T-helper 2 cell treated with Interferon-gamma antibody and Interleukin-4, amounts not matched to agents 5 μg/mL and 100 μg/mL, for 36 hours (primary cell): ENCODE measurements at regions not wholly inside any gene's neighbourhood (a gene's known extent, or its start where the extent isn't known, plus 50 kb on each side); places are given as distances from the start of the nearest gene placed in this dataset.

Experiments
- DNase-seq: peaks from one replicate; pipeline ENCODE4 v3.0.0; 2021; ENCODE audit warnings: low spot score
- H3K27ac Mint-ChIP-seq: one replicate; pipeline ENCODE4 v1.8.0; 2021; ENCODE audit warnings: mild to moderate bottlenecking, mixed read lengths
- H3K27me3 Mint-ChIP-seq: one replicate; pipeline ENCODE4 v1.8.0; 2021; ENCODE audit warnings: low read depth, mixed read lengths
- H3K36me3 Mint-ChIP-seq: one replicate; pipeline ENCODE4 v1.8.0; 2021; ENCODE audit warnings: low read depth, mixed read lengths
- H3K4me1 Mint-ChIP-seq: one replicate; pipeline ENCODE4 v1.8.0; 2021; ENCODE audit warnings: low read depth, mixed read lengths
- H3K4me3 Mint-ChIP-seq: one replicate; pipeline ENCODE4 v1.8.0; 2022; ENCODE audit warnings: mild to moderate bottlenecking, moderate library complexity, mixed read lengths
- H3K9me3 Mint-ChIP-seq: one replicate; pipeline ENCODE4 v1.8.0; 2021; ENCODE audit warnings: mixed read lengths

DNA sequence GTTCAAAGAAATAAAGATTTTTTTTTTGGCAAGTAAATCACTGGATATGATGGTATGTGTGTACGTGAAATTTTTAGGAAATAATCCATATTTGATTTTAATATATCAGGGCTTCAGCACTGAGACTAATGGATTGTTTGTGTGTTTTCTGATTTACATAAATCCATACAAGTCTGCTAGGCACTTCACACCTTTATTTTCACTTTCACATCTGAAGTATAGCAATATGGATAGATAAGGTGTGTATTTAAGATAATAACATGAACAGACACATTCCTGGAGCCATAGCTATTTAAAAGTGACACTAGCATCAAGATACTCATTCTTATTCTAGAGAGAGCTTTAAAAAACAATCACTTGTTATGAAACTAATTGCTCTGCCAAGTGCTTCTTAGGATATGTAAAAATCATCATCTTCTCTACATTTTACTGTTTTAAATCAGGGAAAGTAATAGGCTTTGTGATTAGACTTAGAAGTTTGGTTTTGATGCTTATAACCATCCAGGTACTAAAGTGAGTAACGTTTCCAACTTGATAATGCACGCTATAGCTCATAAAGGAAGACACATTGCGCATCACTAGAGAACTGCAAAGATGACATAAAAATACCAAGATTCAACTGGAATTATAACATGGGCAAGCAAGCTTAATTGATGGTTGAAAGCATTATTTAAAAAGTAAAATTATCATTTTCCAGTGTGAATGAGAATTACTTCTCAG lies 208.9 kb downstream of the ZEB2 start:
- H3K27me3 Mint-ChIP-seq, result no peaks in the 10 kb centered on the region
- peaks cover 51% of the 10 kb centered on the region for H3K36me3 Mint-ChIP-seq
- no peak overlapping the region for H3K27ac Mint-ChIP-seq
- peaks cover 15% of the 10 kb centered on the region for H3K4me1 Mint-ChIP-seq
- DNase-seq, result no peak
- H3K4me3 Mint-ChIP-seq, result no peak overlapping the region
- H3K9me3 Mint-ChIP-seq, result peaks cover 42% of the 10 kb centered on the region

DNA sequence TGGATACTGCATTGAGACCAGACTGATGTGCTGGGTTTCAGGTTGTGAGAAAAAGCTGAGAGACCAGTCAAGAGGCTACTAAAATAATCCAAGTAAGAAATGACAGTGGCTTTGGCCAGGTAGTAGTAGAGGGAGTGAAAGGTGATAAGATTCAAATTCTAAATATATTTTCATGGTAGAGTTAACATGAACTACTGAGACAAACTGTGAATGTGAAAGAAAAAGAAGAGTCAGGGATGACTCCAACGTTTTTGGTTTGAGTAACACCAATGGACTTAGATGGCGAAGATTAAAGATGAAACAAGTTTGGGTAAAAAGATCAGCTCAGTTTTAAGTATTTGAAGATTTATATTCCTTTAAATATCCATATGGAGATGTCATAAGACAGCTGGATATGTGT lies 209.4 kb downstream of the ZEB2 start:
- H3K4me3 Mint-ChIP-seq, result no peak overlapping the region
- H3K9me3 Mint-ChIP-seq, result peaks cover 43% of the 10 kb centered on the region
- peaks cover 13% of the 10 kb centered on the region for H3K4me1 Mint-ChIP-seq
- no peaks in the 10 kb centered on the region for H3K27me3 Mint-ChIP-seq
- DNase-seq, result no peak
- peaks cover 47% of the 10 kb centered on the region for H3K36me3 Mint-ChIP-seq
- no peak overlapping the region for H3K27ac Mint-ChIP-seq

DNA sequence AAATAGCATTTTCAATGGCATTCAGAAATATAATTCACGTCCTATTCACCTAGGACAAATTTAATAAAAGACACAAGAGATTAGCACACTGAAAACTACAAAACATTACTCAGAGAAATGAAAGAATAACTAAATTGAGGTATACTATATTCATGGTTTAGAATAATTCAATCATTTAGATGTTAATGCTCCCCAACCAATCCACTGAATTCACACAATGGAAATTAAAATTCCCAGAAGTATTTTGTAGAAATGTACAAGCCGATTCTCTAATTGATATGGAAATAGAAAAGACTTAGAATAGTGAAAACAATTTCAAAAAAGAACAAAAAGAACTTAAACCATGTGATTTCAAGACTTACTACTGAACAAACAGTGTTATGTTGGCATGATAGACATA lies 212.2 kb downstream of the ZEB2 start:
- DNase-seq, result no peak
- no peak overlapping the region for H3K4me3 Mint-ChIP-seq
- H3K27me3 Mint-ChIP-seq, result no peaks in the 10 kb centered on the region
- peaks cover 40% of the 10 kb centered on the region for H3K9me3 Mint-ChIP-seq
- H3K4me1 Mint-ChIP-seq, result peaks cover 19% of the 10 kb centered on the region
- H3K27ac Mint-ChIP-seq, result no peak overlapping the region
- peaks cover 42% of the 10 kb centered on the region for H3K36me3 Mint-ChIP-seq

DNA sequence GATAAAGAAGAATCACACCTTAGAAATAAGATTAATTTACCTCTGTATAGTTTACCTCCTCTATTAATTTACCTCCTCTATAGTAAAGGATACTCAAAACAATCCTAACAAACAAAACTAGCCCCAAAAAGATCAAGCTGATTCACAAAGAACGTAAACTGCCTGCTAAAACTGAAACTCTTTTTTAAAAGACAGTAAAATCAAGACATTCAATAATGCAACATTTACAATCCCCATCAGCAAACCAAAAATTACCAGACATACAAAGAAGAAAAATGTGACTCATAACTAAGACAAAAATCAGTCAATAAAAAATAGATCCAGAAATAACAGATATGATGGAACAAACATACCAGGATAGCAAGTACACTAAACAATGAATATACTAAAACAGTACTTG lies 215.7 kb downstream of the ZEB2 start:
- Mint-ChIP-seq H3K4me1 (peaks cover 7% of the 10 kb centered on the region), H3K27me3 (no peaks in the 10 kb centered on the region), H3K36me3 (peaks cover 22% of the 10 kb centered on the region), H3K4me3 (no peak overlapping the region), H3K27ac (no peak overlapping the region), H3K9me3 (peaks cover 26% of the 10 kb centered on the region)
- no peak for DNase-seq

DNA sequence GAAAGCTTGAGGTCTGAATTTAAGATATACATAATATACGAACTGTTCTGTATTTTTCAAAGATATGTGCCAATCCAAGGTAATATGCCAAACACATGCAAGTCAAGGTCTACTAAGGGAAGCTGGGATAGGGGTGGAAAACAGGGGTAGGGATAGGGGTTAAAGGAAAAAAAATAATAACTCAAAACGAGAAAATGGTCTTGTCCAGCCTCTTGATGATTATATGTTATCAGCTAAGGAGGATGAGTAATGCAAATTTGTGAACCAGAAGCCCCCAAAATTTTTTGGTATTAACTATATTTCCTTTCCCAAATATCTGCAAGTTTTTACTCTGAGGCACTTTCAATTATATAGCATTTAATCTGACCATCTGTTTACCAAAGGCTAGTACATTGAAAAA lies 219.3 kb downstream of the ZEB2 start:
- Mint-ChIP-seq H3K27me3 (no peaks in the 10 kb centered on the region), H3K4me1 (peaks cover 7% of the 10 kb centered on the region), H3K9me3 (peaks cover 19% of the 10 kb centered on the region), H3K27ac (no peak overlapping the region), H3K4me3 (no peak overlapping the region), H3K36me3 (peaks cover 20% of the 10 kb centered on the region)
- no peak for DNase-seq

DNA sequence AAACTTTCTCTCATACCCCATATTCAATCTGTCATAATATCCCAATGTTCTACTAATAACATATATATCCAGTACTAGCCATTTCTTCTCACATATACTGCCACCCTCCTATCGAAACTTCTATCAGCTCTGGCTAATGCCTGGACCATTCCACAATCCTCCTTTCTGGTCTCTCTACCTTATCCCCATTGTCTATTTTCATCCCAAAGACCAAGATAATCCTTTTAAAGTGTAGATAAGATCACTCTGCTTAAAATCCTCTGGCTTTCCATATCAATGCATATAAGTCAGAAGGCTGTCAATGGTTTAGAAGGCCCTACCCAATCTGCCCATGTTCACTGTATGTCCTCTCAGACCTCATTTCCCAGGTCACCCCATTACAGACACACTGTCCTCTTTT lies 229.6 kb downstream of the ZEB2 start:
- Mint-ChIP-seq H3K4me1 (no peaks in the 10 kb centered on the region), H3K4me3 (no peak overlapping the region), H3K36me3 (peaks cover 21% of the 10 kb centered on the region), H3K9me3 (peaks cover 20% of the 10 kb centered on the region), H3K27ac (no peak overlapping the region), H3K27me3 (no peaks in the 10 kb centered on the region)
- no peak for DNase-seq

DNA sequence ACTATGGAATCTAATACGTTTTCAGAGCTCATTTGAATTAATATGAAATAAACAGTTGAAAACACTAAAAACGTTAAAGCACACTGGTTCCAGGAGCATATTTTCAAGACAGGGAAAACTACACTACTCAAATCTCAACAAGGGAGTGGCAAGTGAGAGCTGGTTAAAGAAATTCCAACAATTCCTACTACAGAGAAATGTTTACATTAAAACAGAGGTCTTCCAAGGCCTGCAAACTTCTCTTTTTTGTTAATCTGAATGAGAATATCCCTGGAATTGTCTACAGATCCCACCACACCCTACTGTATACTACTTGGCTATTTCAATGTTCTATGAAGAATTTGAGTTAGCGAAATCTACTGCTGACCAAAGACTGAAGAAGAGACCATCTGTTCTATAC lies 231.5 kb downstream of the ZEB2 start:
- H3K27me3 Mint-ChIP-seq, result no peaks in the 10 kb centered on the region
- no peak overlapping the region for H3K4me3 Mint-ChIP-seq
- no peaks in the 10 kb centered on the region for H3K4me1 Mint-ChIP-seq
- H3K36me3 Mint-ChIP-seq, result peaks cover 18% of the 10 kb centered on the region
- peaks cover 20% of the 10 kb centered on the region for H3K9me3 Mint-ChIP-seq
- H3K27ac Mint-ChIP-seq, result no peak overlapping the region
- DNase-seq, result no peak

DNA sequence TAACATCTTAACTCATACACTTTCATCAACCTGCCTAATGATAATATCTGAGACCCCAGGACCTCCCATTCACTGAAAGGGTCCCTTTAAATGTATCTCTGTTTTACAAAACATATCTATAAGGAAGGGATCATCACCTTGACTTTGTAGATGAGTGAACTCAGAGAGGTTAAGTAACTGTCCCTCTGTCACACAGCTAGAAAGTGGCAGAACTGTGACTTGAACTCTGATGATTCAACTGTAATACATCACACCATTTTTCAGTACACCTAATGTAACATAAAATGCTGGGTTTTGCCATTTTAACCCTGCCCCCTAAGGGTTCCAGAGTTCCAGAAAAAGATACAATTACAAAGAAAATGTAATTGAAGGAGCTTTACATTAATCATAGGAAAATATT lies 234.6 kb downstream of the ZEB2 start:
- no peaks in the 10 kb centered on the region for H3K27me3 Mint-ChIP-seq
- no peak overlapping the region for H3K27ac Mint-ChIP-seq
- peaks cover 10% of the 10 kb centered on the region for H3K36me3 Mint-ChIP-seq
- DNase-seq, result no peak
- H3K4me3 Mint-ChIP-seq, result no peak overlapping the region
- peaks cover 4% of the 10 kb centered on the region for H3K4me1 Mint-ChIP-seq
- peaks cover 7% of the 10 kb centered on the region for H3K9me3 Mint-ChIP-seq

DNA sequence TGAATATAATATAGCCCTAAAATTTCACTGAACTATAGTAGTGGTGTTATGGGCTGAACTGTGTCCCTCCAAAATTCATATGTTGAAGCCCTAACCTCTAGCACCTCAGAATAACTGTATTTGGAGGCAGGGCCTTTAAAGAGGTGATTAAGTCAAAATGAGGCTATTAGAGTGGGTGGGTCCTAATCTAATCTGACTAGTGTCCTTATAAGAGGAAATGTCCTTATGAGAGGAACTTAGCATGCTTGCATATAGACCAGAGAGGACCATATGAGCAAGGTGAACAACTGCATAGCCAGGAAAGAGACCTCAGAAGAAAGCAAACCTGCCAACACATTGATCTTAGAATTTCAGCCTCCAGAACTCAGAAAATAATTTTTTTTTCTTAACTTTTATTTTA lies 238.4 kb downstream of the ZEB2 start:
- Mint-ChIP-seq H3K4me1 (peaks cover 27% of the 10 kb centered on the region), H3K27ac (no peak overlapping the region), H3K4me3 (no peak overlapping the region), H3K9me3 (no peaks in the 10 kb centered on the region), H3K36me3 (no peaks in the 10 kb centered on the region), H3K27me3 (no peaks in the 10 kb centered on the region)
- no peak for DNase-seq

DNA sequence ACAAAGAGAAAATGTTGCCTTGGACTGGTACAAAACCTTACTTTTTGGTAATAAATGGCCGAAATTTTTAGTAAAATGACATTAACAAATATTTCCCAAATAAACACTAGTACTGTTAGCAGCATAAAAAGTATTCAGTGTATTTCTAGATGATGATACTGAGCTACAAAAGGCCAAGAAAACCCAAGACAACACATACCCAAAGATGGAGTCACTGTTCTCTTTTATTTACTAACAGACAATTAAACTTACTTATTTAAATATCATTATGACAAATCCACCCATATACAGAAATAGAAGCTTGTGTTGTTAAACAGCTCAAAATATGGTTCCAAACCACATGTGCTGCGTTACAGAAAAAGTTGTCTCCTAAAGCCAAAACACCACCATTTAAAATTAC lies 239.9 kb downstream of the ZEB2 start:
- Mint-ChIP-seq H3K27me3 (no peaks in the 10 kb centered on the region), H3K4me3 (no peak overlapping the region), H3K4me1 (peaks cover 27% of the 10 kb centered on the region), H3K36me3 (no peaks in the 10 kb centered on the region), H3K9me3 (no peaks in the 10 kb centered on the region), H3K27ac (no peak overlapping the region)
- no peak for DNase-seq

DNA sequence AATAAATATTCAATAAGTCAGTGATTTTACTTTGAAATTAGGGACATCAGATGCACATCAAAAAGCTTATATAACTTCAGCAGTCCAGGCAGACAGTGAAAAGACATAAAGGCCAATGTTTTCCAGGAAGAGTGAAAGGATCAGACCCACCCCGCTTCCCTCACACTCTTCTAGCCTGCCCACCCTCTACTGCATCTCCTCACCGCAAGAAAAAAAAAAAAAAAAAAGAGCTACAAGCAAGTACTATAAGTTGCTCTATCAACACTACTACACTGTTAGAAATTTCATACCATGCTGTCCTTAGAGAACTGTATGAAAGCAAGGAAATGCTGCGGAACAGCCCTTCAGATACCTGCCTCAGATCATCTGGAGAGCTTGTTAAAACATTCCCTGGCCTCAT lies 240.8 kb downstream of the ZEB2 start:
- Mint-ChIP-seq H3K4me3 (no peak overlapping the region), H3K9me3 (no peaks in the 10 kb centered on the region), H3K27me3 (no peaks in the 10 kb centered on the region), H3K27ac (no peak overlapping the region), H3K36me3 (peaks cover 3% of the 10 kb centered on the region), H3K4me1 (peaks cover 27% of the 10 kb centered on the region)
- no peak for DNase-seq

DNA sequence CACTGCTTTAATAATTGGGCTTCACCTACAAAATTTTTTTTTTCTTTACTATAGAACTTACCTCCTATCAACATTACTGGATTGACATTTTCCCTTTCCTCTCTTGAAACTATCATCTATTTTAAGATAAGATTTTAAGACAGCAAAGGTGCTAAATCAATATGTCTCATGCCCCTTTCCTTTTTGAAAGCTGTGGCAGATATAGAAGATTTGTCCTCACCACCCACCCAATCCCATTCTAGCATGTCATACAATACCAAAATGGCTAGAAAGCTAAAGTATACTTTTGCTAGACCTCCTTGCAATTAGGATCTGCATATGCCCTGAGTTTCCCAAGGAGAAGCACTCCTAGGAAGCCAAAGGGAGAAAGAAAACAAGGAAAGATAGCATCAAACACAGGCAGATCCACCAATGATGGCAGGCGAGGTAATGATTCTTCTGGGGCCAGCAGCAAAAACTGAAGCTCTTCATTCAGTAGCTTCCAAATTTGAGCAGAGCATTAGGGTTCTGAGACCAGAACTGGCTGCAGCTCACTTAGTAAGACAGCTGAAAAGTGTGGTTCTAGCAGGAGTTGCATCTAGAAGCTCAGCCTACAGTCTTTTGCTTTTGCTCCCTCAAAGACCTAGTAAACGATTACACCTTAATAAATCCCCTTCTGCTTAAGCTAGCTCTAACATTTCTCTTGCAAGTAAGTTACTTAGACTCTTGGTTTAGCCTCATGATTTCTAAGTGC lies 242.1 kb downstream of the ZEB2 start:
- Mint-ChIP-seq H3K9me3 (no peaks in the 10 kb centered on the region), H3K27ac (peak overlapping the region; percentile 73), H3K27me3 (no peaks in the 10 kb centered on the region), H3K4me3 (peak overlapping the region; percentile 32), H3K36me3 (peaks cover 3% of the 10 kb centered on the region), H3K4me1 (peaks cover 26% of the 10 kb centered on the region)
- DNase-seq, result peak; percentile 22

DNA sequence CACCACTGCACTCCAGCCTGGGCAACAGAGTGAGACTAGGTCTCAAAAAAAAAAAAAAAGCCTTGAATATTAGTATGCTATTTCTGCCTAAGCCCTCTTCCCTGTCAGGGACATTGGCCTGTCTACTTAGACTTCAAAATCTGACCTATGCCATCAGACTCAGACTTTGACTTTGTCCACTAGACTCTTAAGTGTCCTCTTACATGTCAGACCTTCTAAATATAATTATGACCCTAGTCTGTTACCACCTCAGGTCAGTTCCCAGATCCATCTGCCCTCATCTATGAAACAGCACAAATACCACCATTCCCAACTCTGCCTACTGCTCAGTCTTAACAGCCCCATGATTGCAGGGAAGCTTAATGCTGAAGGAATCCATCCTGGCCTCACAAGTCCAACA lies 244.6 kb downstream of the ZEB2 start:
- H3K9me3 Mint-ChIP-seq, result no peaks in the 10 kb centered on the region
- H3K27ac Mint-ChIP-seq, result no peak overlapping the region
- H3K4me3 Mint-ChIP-seq, result no peak overlapping the region
- no peaks in the 10 kb centered on the region for H3K27me3 Mint-ChIP-seq
- H3K36me3 Mint-ChIP-seq, result peaks cover 3% of the 10 kb centered on the region
- DNase-seq, result no peak
- peaks cover 27% of the 10 kb centered on the region for H3K4me1 Mint-ChIP-seq

DNA sequence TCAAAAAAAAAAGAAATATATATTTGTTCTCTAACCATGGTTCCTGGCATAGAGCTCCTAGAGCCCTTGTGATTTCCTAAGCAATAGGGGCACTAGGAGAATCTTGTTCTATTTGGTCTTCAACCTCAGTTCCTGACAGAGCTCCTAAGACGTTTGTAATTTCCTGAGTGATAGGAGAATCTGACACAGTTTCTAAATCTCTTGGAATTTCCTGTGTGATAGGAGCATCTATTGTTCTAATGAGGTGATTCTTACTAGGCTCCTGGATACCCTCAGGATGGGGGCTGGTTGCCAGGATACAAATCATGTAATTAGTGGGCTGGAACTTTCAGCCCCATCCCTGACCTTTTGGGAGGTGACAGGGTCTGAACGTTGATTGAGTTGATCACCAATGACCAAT lies 245.8 kb downstream of the ZEB2 start:
- Mint-ChIP-seq H3K4me3 (no peak overlapping the region), H3K27ac (no peak overlapping the region), H3K36me3 (peaks cover 4% of the 10 kb centered on the region), H3K27me3 (no peaks in the 10 kb centered on the region), H3K4me1 (peaks cover 20% of the 10 kb centered on the region), H3K9me3 (no peaks in the 10 kb centered on the region)
- DNase-seq, result no peak

DNA sequence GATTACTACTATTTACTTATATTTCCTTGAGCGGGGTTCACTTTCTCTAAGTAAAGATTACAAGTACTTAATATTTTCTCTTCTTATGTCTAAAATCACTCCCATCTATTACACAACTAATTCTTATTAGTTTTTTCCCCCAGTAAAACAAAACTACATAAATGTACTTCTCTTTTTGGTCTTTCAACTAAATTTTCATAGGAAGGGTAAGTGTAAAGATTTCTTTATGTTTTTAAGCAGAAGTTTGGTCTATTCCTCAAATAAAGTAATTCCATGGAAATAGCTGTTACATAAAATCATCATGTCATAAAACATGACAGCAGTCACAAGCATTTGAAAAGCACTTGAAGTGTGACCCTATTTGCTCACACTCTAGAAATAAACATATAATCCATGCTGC lies 249.0 kb downstream of the ZEB2 start:
- no peaks in the 10 kb centered on the region for H3K27me3 Mint-ChIP-seq
- peaks cover 6% of the 10 kb centered on the region for H3K36me3 Mint-ChIP-seq
- H3K9me3 Mint-ChIP-seq, result no peaks in the 10 kb centered on the region
- H3K4me1 Mint-ChIP-seq, result peaks cover 24% of the 10 kb centered on the region
- no peak overlapping the region for H3K4me3 Mint-ChIP-seq
- DNase-seq, result no peak
- no peak overlapping the region for H3K27ac Mint-ChIP-seq
